ENCODE measurements at regions not wholly inside any gene's neighbourhood (a gene's known extent, or its start where the extent isn't known, plus 50 kb on each side); places are given as distances from the start of the nearest gene placed in this dataset.
"Not testable (repeated sequence)": the region's sequence is repeated elsewhere in the genome, so short reads cannot be mapped to it uniquely, and the experiment has no call there.

- no peak overlapping the region for H3K4me3 ChIP-seq (ENCODE audit: low read length)
- no peak overlapping the region for H3K27ac ChIP-seq (ENCODE audit: low read length)
- no peaks in the 10 kb centered on the region for H3K36me3 ChIP-seq (replicated peaks; ENCODE audit: insufficient read depth, low read length)
- no peak overlapping the region for H3K4me2 ChIP-seq (ENCODE audit: low read depth, low read length)
- no peaks in the 10 kb centered on the region for H3K9me2 ChIP-seq (replicated peaks; ENCODE audit: insufficient read depth, low read length)
- no peak for DNase-seq
- no peak for TF ChIP-seq EZH2 (optimal IDR thresholded peaks at IDR 0.05; ENCODE audit: low read depth, low read length)
- no peak for TF ChIP-seq CTCF (IDR thresholded peaks at IDR 0.05; ENCODE audit: low read length)
- TF ChIP-seq EZH2phosphoT487 (IDR thresholded peaks at IDR 0.05; ENCODE audit: low read length), result no peak
- no peaks in the 10 kb centered on the region for H3K79me2 ChIP-seq (ENCODE audit: low read length)
- no peaks in the 10 kb centered on the region for H3F3A ChIP-seq (ENCODE audit: insufficient read depth, low read length)
- no peaks in the 10 kb centered on the region for H3K9me3 ChIP-seq (replicated peaks; ENCODE audit: insufficient read depth, low read length)
- H3K9ac ChIP-seq (ENCODE audit: low read length), result no peak overlapping the region
- H3K27me3 ChIP-seq (replicated peaks; ENCODE audit: insufficient read depth, low read length), result no peaks in the 10 kb centered on the region
- no peaks in the 10 kb centered on the region for H4K20me1 ChIP-seq (ENCODE audit: insufficient read depth, low read length)
- H3K4me1 ChIP-seq (ENCODE audit: low read length), result no peaks in the 10 kb centered on the region
- H2AFZ ChIP-seq (ENCODE audit: low read length), result no peak overlapping the region
Measured at GRCh38 chr1:166418344-166418933, 251.6 kb upstream of the FAM78B start.

GRCh38 chr1:166422586-166422985, 255.8 kb upstream of the FAM78B start:
- not testable (repeated sequence) for H3F3A ChIP-seq (ENCODE audit: insufficient read depth, low read length); H3K27me3 ChIP-seq (replicated peaks; ENCODE audit: insufficient read depth, low read length); H2AFZ ChIP-seq (ENCODE audit: low read length); H3K9me3 ChIP-seq (replicated peaks; ENCODE audit: insufficient read depth, low read length); H3K36me3 ChIP-seq (replicated peaks; ENCODE audit: insufficient read depth, low read length); DNase-seq; H3K9ac ChIP-seq (ENCODE audit: low read length); H3K79me2 ChIP-seq (ENCODE audit: low read length); H3K4me2 ChIP-seq (ENCODE audit: low read depth, low read length); H3K4me1 ChIP-seq (ENCODE audit: low read length); H4K20me1 ChIP-seq (ENCODE audit: insufficient read depth, low read length); H3K4me3 ChIP-seq (ENCODE audit: low read length); H3K27ac ChIP-seq (ENCODE audit: low read length); H3K9me2 ChIP-seq (replicated peaks; ENCODE audit: insufficient read depth, low read length)

GRCh38 chr1:166432655-166433054, 265.9 kb upstream of the FAM78B start:
- Histone ChIP-seq H3K4me2 (ENCODE audit: low read depth, low read length) (no peak overlapping the region), H3F3A (ENCODE audit: insufficient read depth, low read length) (no peaks in the 10 kb centered on the region), H2AFZ (ENCODE audit: low read length) (no peak overlapping the region), H3K9me3 (replicated peaks; ENCODE audit: insufficient read depth, low read length) (no peaks in the 10 kb centered on the region), H3K9me2 (replicated peaks; ENCODE audit: insufficient read depth, low read length) (no peaks in the 10 kb centered on the region), H3K27ac (ENCODE audit: low read length) (no peak overlapping the region), H3K36me3 (replicated peaks; ENCODE audit: insufficient read depth, low read length) (no peaks in the 10 kb centered on the region), H3K79me2 (ENCODE audit: low read length) (no peaks in the 10 kb centered on the region), H3K9ac (ENCODE audit: low read length) (no peak overlapping the region), H3K27me3 (replicated peaks; ENCODE audit: insufficient read depth, low read length) (no peaks in the 10 kb centered on the region), H3K4me3 (ENCODE audit: low read length) (no peak overlapping the region), H4K20me1 (ENCODE audit: insufficient read depth, low read length) (no peaks in the 10 kb centered on the region), H3K4me1 (ENCODE audit: low read length) (no peaks in the 10 kb centered on the region)
- DNase-seq, result no peak
- TF ChIP-seq CTCF (IDR thresholded peaks at IDR 0.05; ENCODE audit: low read length) (no peak), EZH2phosphoT487 (IDR thresholded peaks at IDR 0.05; ENCODE audit: low read length) (no peak), EZH2 (optimal IDR thresholded peaks at IDR 0.05; ENCODE audit: low read depth, low read length) (no peak)

- H2AFZ ChIP-seq (ENCODE audit: low read length); H3K9ac ChIP-seq (ENCODE audit: low read length); H3K27me3 ChIP-seq (replicated peaks; ENCODE audit: insufficient read depth, low read length); H3F3A ChIP-seq (ENCODE audit: insufficient read depth, low read length); H3K36me3 ChIP-seq (replicated peaks; ENCODE audit: insufficient read depth, low read length); H3K4me1 ChIP-seq (ENCODE audit: low read length); H4K20me1 ChIP-seq (ENCODE audit: insufficient read depth, low read length); H3K9me2 ChIP-seq (replicated peaks; ENCODE audit: insufficient read depth, low read length); H3K9me3 ChIP-seq (replicated peaks; ENCODE audit: insufficient read depth, low read length); H3K4me3 ChIP-seq (ENCODE audit: low read length); H3K4me2 ChIP-seq (ENCODE audit: low read depth, low read length); H3K27ac ChIP-seq (ENCODE audit: low read length); H3K79me2 ChIP-seq (ENCODE audit: low read length): not testable (repeated sequence)
- DNase-seq, result peak; percentile 60
- peak; percentile 41 for TF ChIP-seq CTCF (IDR thresholded peaks at IDR 0.05; ENCODE audit: low read length)
Measured at GRCh38 chr1:166433404-166434304, 266.9 kb upstream of the FAM78B start.

All from MM.1S (cell line).